Osteocyte (in vitro differentiated cells): ENCODE measurements at regions not wholly inside any gene's neighbourhood (a gene's known extent, or its start where the extent isn't known, plus 50 kb on each side); places are given as distances from the start of the nearest gene placed in this dataset.

ENCODE experiments used
- DNase-seq: peaks from one replicate; pipeline ENCODE4 v3.0.0; 2021; ENCODE audit warnings: mixed read lengths; ENCODE audit not compliant: unreplicated experiment; ENCODE audit errors: extremely low spot score
- H3K27ac Mint-ChIP-seq: one replicate; pipeline ENCODE4 v1.8.0; 2021; ENCODE audit warnings: mild to moderate bottlenecking, mixed read lengths; ENCODE audit not compliant: unreplicated experiment
- H3K27me3 Mint-ChIP-seq: one replicate; pipeline ENCODE4 v1.8.0; 2021; ENCODE audit warnings: mixed read lengths; ENCODE audit not compliant: unreplicated experiment
- H3K36me3 Mint-ChIP-seq: one replicate; pipeline ENCODE4 v1.8.0; 2021; ENCODE audit warnings: mixed read lengths; ENCODE audit not compliant: unreplicated experiment
- H3K4me1 Mint-ChIP-seq: one replicate; pipeline ENCODE4 v1.8.0; 2021; ENCODE audit warnings: mixed read lengths; ENCODE audit not compliant: unreplicated experiment
- H3K4me3 Mint-ChIP-seq: one replicate; pipeline ENCODE4 v1.8.0; 2021; ENCODE audit warnings: mild to moderate bottlenecking, moderate library complexity, mixed read lengths; ENCODE audit not compliant: unreplicated experiment
- H3K9me3 Mint-ChIP-seq: one replicate; pipeline ENCODE4 v1.8.0; 2021; ENCODE audit warnings: mixed read lengths; ENCODE audit not compliant: unreplicated experiment
- CTCF ChIP-seq: fragments of 200-600 bp; sonication (generic); IDR thresholded peaks from 2 replicates; pipeline ENCODE4 v1.5.0; 2021; ENCODE audit warnings: antibody characterized with exemption, mild to moderate bottlenecking, moderate library complexity

GRCh38 chr1:5390504-5390903 is 601.7 kb downstream of the NPHP4 start:
- Mint-ChIP-seq H3K4me1 (no peaks in the 10 kb centered on the region), H3K27me3 (no peaks in the 10 kb centered on the region), H3K27ac (no peak overlapping the region), H3K4me3 (no peak overlapping the region), H3K36me3 (no peaks in the 10 kb centered on the region), H3K9me3 (peaks cover 19% of the 10 kb centered on the region)
- DNase-seq: no peak
- no peak for TF ChIP-seq CTCF

- no peaks in the 10 kb centered on the region for H3K27me3 Mint-ChIP-seq
- no peaks in the 10 kb centered on the region for H3K36me3 Mint-ChIP-seq
- DNase-seq: no peak
- H3K9me3 Mint-ChIP-seq: peaks cover 12% of the 10 kb centered on the region
- no peak for TF ChIP-seq CTCF
- H3K27ac Mint-ChIP-seq: no peak overlapping the region
- no peak overlapping the region for H3K4me3 Mint-ChIP-seq
- H3K4me1 Mint-ChIP-seq: no peaks in the 10 kb centered on the region
These were observed 602.9 kb downstream of the NPHP4 start for GRCh38 chr1:5389101-5389885.

- Mint-ChIP-seq H3K4me1 (no peaks in the 10 kb centered on the region), H3K27me3 (no peaks in the 10 kb centered on the region), H3K27ac (no peak overlapping the region), H3K4me3 (no peak overlapping the region), H3K9me3 (peaks cover 12% of the 10 kb centered on the region), H3K36me3 (no peaks in the 10 kb centered on the region)
- DNase-seq: no peak
- TF ChIP-seq CTCF: no peak
These were observed 603.6 kb downstream of the NPHP4 start for GRCh38 chr1:5388622-5389021.

- TF ChIP-seq CTCF: no peak
- no peaks in the 10 kb centered on the region for H3K36me3 Mint-ChIP-seq
These were observed 605.9 kb downstream of the NPHP4 start for GRCh38 chr1:5386371-5386770.

GRCh38 chr1:5385956-5386355 is 606.3 kb downstream of the NPHP4 start:
- DNase-seq: no peak
- H3K36me3 Mint-ChIP-seq: no peaks in the 10 kb centered on the region
- TF ChIP-seq CTCF: no peak
- no peaks in the 10 kb centered on the region for H3K4me1 Mint-ChIP-seq
- no peak overlapping the region for H3K27ac Mint-ChIP-seq
- no peaks in the 10 kb centered on the region for H3K27me3 Mint-ChIP-seq
- H3K9me3 Mint-ChIP-seq: peaks cover 17% of the 10 kb centered on the region
- H3K4me3 Mint-ChIP-seq: no peak overlapping the region

More at GRCh38 chr1:5386371-5386770, 605.9 kb downstream of the NPHP4 start:
- H3K4me3 Mint-ChIP-seq: no peak overlapping the region
- DNase-seq: no peak
- no peaks in the 10 kb centered on the region for H3K27me3 Mint-ChIP-seq
- no peak overlapping the region for H3K27ac Mint-ChIP-seq
- H3K9me3 Mint-ChIP-seq: peaks cover 13% of the 10 kb centered on the region
- H3K4me1 Mint-ChIP-seq: no peaks in the 10 kb centered on the region
